HepG2 (cell line): ENCODE measurements at regions not wholly inside any gene's neighbourhood (a gene's known extent, or its start where the extent isn't known, plus 50 kb on each side); places are given as distances from the start of the nearest gene placed in this dataset.

ENCODE experiments used
- ATAD3A ChIP-seq: sonication (generic); formaldehyde crosslinking; IDR thresholded peaks from 2 replicates; pipeline ENCODE4 v1.4.0; 2020; ENCODE audit warnings: missing genetic modification reagents
- FOXP4 ChIP-seq: sonication (generic); formaldehyde crosslinking; IDR thresholded peaks from 2 replicates; pipeline ENCODE4 v1.4.0; 2020; ENCODE audit warnings: missing genetic modification reagents
- GRHL1 ChIP-seq: sonication (generic); formaldehyde crosslinking; conservative IDR thresholded peaks from 2 replicates; pipeline ENCODE4 v1.8.0; 2022; ENCODE audit warnings: missing genetic modification reagents
- HMG20A ChIP-seq: IDR thresholded peaks from 2 replicates; pipeline ENCODE4 v1.6.1; 2016; ENCODE audit warnings: borderline replicate concordance
- KDM6A ChIP-seq: IDR thresholded peaks from 2 replicates; pipeline ENCODE4 v1.6.1; 2016; ENCODE audit warnings: low read depth
- KLF6 ChIP-seq: IDR thresholded peaks from 2 replicates; pipeline ENCODE4 v1.8.0; 2016; ENCODE audit warnings: missing biosample characterization, missing genetic modification reagents
- PHF5A ChIP-seq: IDR thresholded peaks from one replicate; pipeline ENCODE4 v1.6.1; 2018; ENCODE audit warnings: low read depth, missing genetic modification reagents; ENCODE audit not compliant: unreplicated experiment
- TFE3 ChIP-seq: IDR thresholded peaks from 2 replicates; pipeline ENCODE4 v1.6.1; 2016
- ZBTB25 ChIP-seq: IDR thresholded peaks from 2 replicates; pipeline ENCODE4 v1.6.1; 2018; ENCODE audit warnings: missing genetic modification reagents
- ZNF274 ChIP-seq: sonication (generic); formaldehyde crosslinking; IDR thresholded peaks from 2 replicates; pipeline ENCODE4 v1.5.1; 2020; ENCODE audit warnings: mild to moderate bottlenecking, missing genetic modification reagents
- ZNF609 ChIP-seq: sonication (generic); formaldehyde crosslinking; IDR thresholded peaks from 2 replicates; pipeline ENCODE4 v1.4.0; 2020; ENCODE audit warnings: mild to moderate bottlenecking, missing genetic modification reagents, borderline replicate concordance
- ZNF614 ChIP-seq: IDR thresholded peaks from 2 replicates; pipeline ENCODE4 v1.6.1; 2018; ENCODE audit warnings: missing biosample characterization, missing genetic modification reagents, inconsistent platforms, borderline replicate concordance
- TF ChIP-seq, protein P1 (sequence below): sonication (generic); formaldehyde crosslinking; IDR thresholded peaks from 2 replicates; pipeline ENCODE4 v1.4.0; 2020; ENCODE audit warnings: missing genetic modification reagents, mild to moderate bottlenecking, borderline replicate concordance
- TF ChIP-seq, protein P2 (sequence below): sonication (generic); formaldehyde crosslinking; IDR thresholded peaks from 2 replicates; pipeline ENCODE4 v1.5.1; 2020; ENCODE audit warnings: mild to moderate bottlenecking, missing genetic modification reagents, borderline replicate concordance

DNA sequence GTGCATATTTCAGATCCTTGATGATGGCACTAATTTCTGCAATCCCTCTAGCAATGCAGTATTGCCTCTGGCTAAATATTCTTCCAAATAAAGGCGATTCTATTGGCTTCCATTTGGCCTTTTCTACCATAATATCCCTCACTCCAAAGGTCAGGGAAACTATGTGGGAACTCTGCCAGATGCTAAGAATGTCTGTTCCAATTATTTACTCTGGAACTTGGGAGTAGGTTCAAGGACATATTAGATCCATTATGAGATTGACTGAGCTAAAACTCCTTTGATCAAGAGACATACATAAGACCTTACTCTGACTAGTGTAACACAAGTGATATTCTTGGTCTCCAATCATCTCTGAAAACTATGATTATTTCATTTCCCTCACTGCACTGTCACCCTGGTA lies 674.5 kb upstream of the NECTIN3 start (continued):
- no peak for TF ChIP-seq ATAD3A
- no peak for TF ChIP-seq ZBTB25 (CRISPR knock-in tag)
- 0 out of 2 replicates have a peak, but pooled peaks have one; percentile 41 for TF ChIP-seq KDM6A (CRISPR knock-in tag)
- no peak for TF ChIP-seq ZNF274
- TF ChIP-seq, protein P1, sequence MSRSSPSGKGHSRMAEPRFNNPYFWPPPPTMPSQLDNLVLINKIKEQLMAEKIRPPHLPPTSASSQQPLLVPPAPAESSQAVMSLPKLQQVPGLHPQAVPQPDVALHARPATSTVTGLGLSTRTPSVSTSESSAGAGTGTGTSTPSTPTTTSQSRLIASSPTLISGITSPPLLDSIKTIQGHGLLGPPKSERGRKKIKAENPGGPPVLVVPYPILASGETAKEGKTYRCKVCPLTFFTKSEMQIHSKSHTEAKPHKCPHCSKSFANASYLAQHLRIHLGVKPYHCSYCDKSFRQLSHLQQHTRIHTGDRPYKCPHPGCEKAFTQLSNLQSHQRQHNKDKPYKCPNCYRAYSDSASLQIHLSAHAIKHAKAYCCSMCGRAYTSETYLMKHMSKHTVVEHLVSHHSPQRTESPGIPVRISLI (CRISPR knock-in tag), result no peak
- 0 out of 2 replicates have a peak, but pooled peaks have one; percentile 31 for TF ChIP-seq FOXP4
- peak; percentile 70; the same call in 1 of the 2 replicates for TF ChIP-seq ZNF614 (CRISPR knock-in tag)
- TF ChIP-seq, protein P2, sequence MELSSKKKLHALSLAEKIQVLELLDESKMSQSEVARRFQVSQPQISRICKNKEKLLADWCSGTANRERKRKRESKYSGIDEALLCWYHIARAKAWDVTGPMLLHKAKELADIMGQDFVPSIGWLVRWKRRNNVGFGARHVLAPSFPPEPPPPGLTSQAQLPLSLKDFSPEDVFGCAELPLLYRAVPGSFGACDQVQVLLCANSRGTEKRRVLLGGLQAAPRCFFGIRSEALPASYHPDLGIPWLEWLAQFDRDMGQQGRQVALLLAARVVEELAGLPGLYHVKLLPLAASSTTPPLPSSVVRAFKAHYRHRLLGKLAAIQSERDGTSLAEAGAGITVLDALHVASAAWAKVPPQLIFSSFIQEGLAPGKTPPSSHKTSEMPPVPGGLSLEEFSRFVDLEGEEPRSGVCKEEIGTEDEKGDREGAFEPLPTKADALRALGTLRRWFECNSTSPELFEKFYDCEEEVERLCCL (CRISPR knock-in tag), result no peak
- TF ChIP-seq HMG20A (CRISPR knock-in tag), result peak; percentile 96
- no peak for TF ChIP-seq GRHL1 (CRISPR knock-in tag)
- peak; percentile 60; the same call in 1 of the 2 replicates for TF ChIP-seq ZNF609
- no peak for TF ChIP-seq TFE3 (CRISPR knock-in tag)
- no peak for TF ChIP-seq KLF6
- TF ChIP-seq PHF5A (CRISPR knock-in tag), result peak; percentile 34
